Liver (tissue), 3 donors: ENCODE measurements at regions not wholly inside any gene's neighbourhood (a gene's known extent, or its start where the extent isn't known, plus 50 kb on each side); places are given as distances from the start of the nearest gene placed in this dataset.

Experiments used
- ATF3 ChIP-seq: IDR thresholded peaks from 2 replicates; pipeline ENCODE4 v1.6.1; 2016; ENCODE audit warnings: antibody characterized with exemption
- CTCF ChIP-seq: fragments of 150-350 bp; IDR thresholded peaks from 2 replicates; pipeline ENCODE4 v1.5.1; 2017; ENCODE audit warnings: improper control_type of control experiment, low read depth, low read length; ENCODE audit not compliant: missing input control
- FOXA2 ChIP-seq: IDR thresholded peaks from 2 replicates; pipeline ENCODE4 v1.6.1; 2016; ENCODE audit warnings: antibody characterized with exemption
- MAX ChIP-seq: IDR thresholded peaks from 2 replicates; pipeline ENCODE4 v1.6.1; 2016; ENCODE audit warnings: antibody characterized with exemption
- RAD21 ChIP-seq, 2 donors: IDR thresholded peaks; 2 replicates each; pipeline ENCODE4 v1.6.1; 2016; ENCODE audit warnings: antibody characterized with exemption in 2 of 2, mild to moderate bottlenecking in 2 of 2
- REST ChIP-seq: IDR thresholded peaks from 2 replicates; pipeline ENCODE4 v1.6.1; 2016; ENCODE audit warnings: antibody characterized with exemption, mild to moderate bottlenecking
- RXRA ChIP-seq, 2 donors: IDR thresholded peaks; 2 replicates each; pipeline ENCODE4 v1.6.1; 2017 to 2018; ENCODE audit warnings: antibody characterized with exemption in 2 of 2, mild to moderate bottlenecking in 1 of 2
- SP1 ChIP-seq: IDR thresholded peaks from 2 replicates; pipeline ENCODE4 v1.6.1; 2018; ENCODE audit warnings: antibody characterized with exemption, mild to moderate bottlenecking
- TAF1 ChIP-seq: conservative IDR thresholded peaks from 2 replicates; pipeline ENCODE4 v1.6.1; 2016; ENCODE audit warnings: antibody characterized with exemption, mild to moderate bottlenecking
- YY1 ChIP-seq: IDR thresholded peaks from 2 replicates; pipeline ENCODE4 v1.6.1; 2016; ENCODE audit warnings: antibody characterized with exemption, mild to moderate bottlenecking
- ZBTB33 ChIP-seq: IDR thresholded peaks from 2 replicates; pipeline ENCODE4 v1.6.1; 2016; ENCODE audit warnings: antibody characterized with exemption
- donor health status: healthy.
- donor health status: healthy.

- TF ChIP-seq RAD21 (IDR thresholded peaks at IDR 0.05) (no peak), TAF1 (no peak), MAX (no peak), CTCF (no peak), ZBTB33 (no peak), REST (no peak), SP1 (no peak), ATF3 (no peak), YY1 (no peak), RXRA (IDR thresholded peaks at IDR 0.05) (no peak), FOXA2 (no peak)
These were observed 536.8 kb downstream of the MIAT start for GRCh38 chr22:27194096-27194748.
